SK-N-SH treated with all-trans-retinoic acid at 6 μM for 48 hours (cell line): ENCODE measurements at regions not wholly inside any gene's neighbourhood (a gene's known extent, or its start where the extent isn't known, plus 50 kb on each side); places are given as distances from the start of the nearest gene placed in this dataset.

Source experiments
- ATAC-seq: fragments of 200-7000 bp; cut with Tn5 transposase; 3 replicates; pipeline ENCODE4 v1.9.1; 2020; ENCODE audit warnings: mild to moderate bottlenecking, moderate library complexity
- BACH2 ChIP-seq: fragments of 250-450 bp; sonication (Bioruptor Pico); IDR thresholded peaks from 2 replicates; pipeline ENCODE4 v1.9.0; 2021; ENCODE audit warnings: mild to moderate bottlenecking, borderline replicate concordance
- CSDC2 ChIP-seq: fragments of 250-450 bp; sonication (Bioruptor Pico); IDR thresholded peaks from 2 replicates; pipeline ENCODE4 v1.5.0; 2020; ENCODE audit warnings: mild to moderate bottlenecking, moderate library complexity
- ESRRG ChIP-seq: fragments of 250-450 bp; sonication (Bioruptor Pico); IDR thresholded peaks from 2 replicates; pipeline ENCODE4 v1.6.1; 2021; ENCODE audit warnings: mild to moderate bottlenecking
- GLIS3 ChIP-seq: fragments of 250-450 bp; sonication (Bioruptor Pico); IDR thresholded peaks from 2 replicates; pipeline ENCODE4 v1.5.0; 2020; ENCODE audit warnings: mild to moderate bottlenecking, moderate library complexity
- ISL1 ChIP-seq: fragments of 250-450 bp; sonication (Bioruptor Pico); IDR thresholded peaks from 2 replicates; pipeline ENCODE4 v2.1.2; 2022; ENCODE audit warnings: mild to moderate bottlenecking, moderate library complexity
- OSR1 ChIP-seq: fragments of 250-450 bp; sonication (Bioruptor Pico); IDR thresholded peaks from 2 replicates; pipeline ENCODE4 v1.8.0; 2022; ENCODE audit warnings: moderate library complexity, mild to moderate bottlenecking, inconsistent platforms
- PATZ1 ChIP-seq: fragments of 250-450 bp; sonication (Bioruptor Pico); IDR thresholded peaks from 2 replicates; pipeline ENCODE4 v1.8.0; 2020; ENCODE audit warnings: mild to moderate bottlenecking, moderate library complexity, borderline replicate concordance
- PPARA ChIP-seq: fragments of 250-450 bp; sonication (Bioruptor Pico); IDR thresholded peaks from 2 replicates; pipeline ENCODE4 v1.5.0; 2020; ENCODE audit warnings: mild to moderate bottlenecking, borderline replicate concordance
- RARB ChIP-seq: fragments of 250-450 bp; sonication (Bioruptor Pico); IDR thresholded peaks from 2 replicates; pipeline ENCODE4 v1.8.0; 2021; ENCODE audit warnings: mild to moderate bottlenecking, moderate library complexity
- SNAI2 ChIP-seq: fragments of 250-450 bp; sonication (Bioruptor Pico); IDR thresholded peaks from 2 replicates; pipeline ENCODE4 v1.5.0; 2020; ENCODE audit warnings: mild to moderate bottlenecking, moderate library complexity
- TCF4 ChIP-seq: fragments of 250-450 bp; sonication (Bioruptor Pico); IDR thresholded peaks from 2 replicates; pipeline ENCODE4 v1.8.0; 2021; ENCODE audit warnings: mild to moderate bottlenecking, moderate library complexity, borderline replicate concordance
- TOX ChIP-seq: fragments of 250-450 bp; sonication (Bioruptor Pico); IDR thresholded peaks from 2 replicates; pipeline ENCODE4 v1.8.0; 2021; ENCODE audit warnings: mild to moderate bottlenecking, moderate library complexity, borderline replicate concordance
- ZC3H10 ChIP-seq: fragments of 250-450 bp; sonication (Bioruptor Pico); IDR thresholded peaks from 2 replicates; pipeline ENCODE4 v1.5.1; 2021; ENCODE audit warnings: mild to moderate bottlenecking, moderate library complexity
- ZFP3 ChIP-seq: fragments of 250-450 bp; sonication (Bioruptor Pico); IDR thresholded peaks from 2 replicates; pipeline ENCODE4 v1.5.0; 2020; ENCODE audit warnings: mild to moderate bottlenecking, moderate library complexity
- ZFP30 ChIP-seq: fragments of 450-650 bp; formaldehyde crosslinking; IDR thresholded peaks from 2 replicates; pipeline ENCODE4 v1.5.0; 2022; ENCODE audit warnings: mild to moderate bottlenecking, moderate library complexity
- ZNF565 ChIP-seq: fragments of 450-650 bp; formaldehyde crosslinking; conservative IDR thresholded peaks from 2 replicates; pipeline ENCODE4 v1.5.0; 2020; ENCODE audit warnings: low read depth, mild to moderate bottlenecking, moderate library complexity
- ZNF70 ChIP-seq: fragments of 450-650 bp; formaldehyde crosslinking; IDR thresholded peaks from 2 replicates; pipeline ENCODE4 v1.5.0; 2020; ENCODE audit warnings: mild to moderate bottlenecking, moderate library complexity
- ZNF8 ChIP-seq: fragments of 450-650 bp; formaldehyde crosslinking; IDR thresholded peaks from 2 replicates; pipeline ENCODE4 v1.5.0; 2020; ENCODE audit warnings: mild to moderate bottlenecking, moderate library complexity
- TF ChIP-seq, protein P1 (sequence below): fragments of 250-450 bp; sonication (Bioruptor Pico); IDR thresholded peaks from 2 replicates; pipeline ENCODE4 v1.5.1; 2020; ENCODE audit warnings: low read depth, mild to moderate bottlenecking, moderate library complexity
- TF ChIP-seq, protein P2 (sequence below): fragments of 250-450 bp; sonication (Bioruptor Pico); IDR thresholded peaks from 2 replicates; pipeline ENCODE4 v1.5.1; 2021; ENCODE audit warnings: mild to moderate bottlenecking, moderate library complexity
- TF ChIP-seq, protein P3 (sequence below): fragments of 250-450 bp; sonication (Bioruptor Pico); IDR thresholded peaks from 2 replicates; pipeline ENCODE4 v1.8.0; 2021; ENCODE audit warnings: low read depth, mild to moderate bottlenecking, moderate library complexity, borderline replicate concordance

GRCh38 chr13:89684896-89685295 lies 1662.6 kb upstream of the MIR17HG start:
- ATAC-seq, result no peak
- no peak for TF ChIP-seq ZNF8 (CRISPR knock-in tag)
- no peak for TF ChIP-seq GLIS3 (CRISPR knock-in tag)
- TF ChIP-seq TOX (CRISPR knock-in tag), result no peak
- TF ChIP-seq BACH2 (CRISPR knock-in tag), result no peak
- TF ChIP-seq ZNF70 (CRISPR knock-in tag), result no peak
- TF ChIP-seq ESRRG, result no peak
- no peak for TF ChIP-seq ISL1 (CRISPR knock-in tag)
- TF ChIP-seq RARB (CRISPR knock-in tag), result no peak
- TF ChIP-seq ZFP30 (CRISPR knock-in tag), result no peak
- no peak for TF ChIP-seq OSR1 (CRISPR knock-in tag)
- TF ChIP-seq PPARA (CRISPR knock-in tag), result no peak
- no peak for TF ChIP-seq ZC3H10 (CRISPR knock-in tag)
- TF ChIP-seq SNAI2 (CRISPR knock-in tag), result no peak

DNA sequence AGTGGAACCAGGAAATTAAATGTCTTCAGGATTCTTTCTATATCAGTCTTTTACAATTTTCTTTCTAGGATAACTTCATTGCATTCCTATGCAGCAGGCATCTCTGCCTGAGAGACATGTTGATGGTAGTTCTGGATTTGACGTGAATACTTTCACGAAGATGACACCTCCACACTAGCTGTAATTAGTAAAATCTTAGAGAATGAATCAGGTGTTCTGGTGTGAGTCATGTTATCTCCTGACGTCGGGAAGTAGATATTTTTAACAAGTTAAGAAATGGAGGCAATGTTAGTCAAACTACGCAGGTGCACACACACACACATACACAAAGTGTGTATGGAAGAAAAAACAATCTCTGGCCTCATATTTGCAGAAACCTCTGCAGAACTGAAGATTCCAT lies 1661.3 kb upstream of the MIR17HG start:
- ATAC-seq, result no peak
- TF ChIP-seq, protein P1, sequence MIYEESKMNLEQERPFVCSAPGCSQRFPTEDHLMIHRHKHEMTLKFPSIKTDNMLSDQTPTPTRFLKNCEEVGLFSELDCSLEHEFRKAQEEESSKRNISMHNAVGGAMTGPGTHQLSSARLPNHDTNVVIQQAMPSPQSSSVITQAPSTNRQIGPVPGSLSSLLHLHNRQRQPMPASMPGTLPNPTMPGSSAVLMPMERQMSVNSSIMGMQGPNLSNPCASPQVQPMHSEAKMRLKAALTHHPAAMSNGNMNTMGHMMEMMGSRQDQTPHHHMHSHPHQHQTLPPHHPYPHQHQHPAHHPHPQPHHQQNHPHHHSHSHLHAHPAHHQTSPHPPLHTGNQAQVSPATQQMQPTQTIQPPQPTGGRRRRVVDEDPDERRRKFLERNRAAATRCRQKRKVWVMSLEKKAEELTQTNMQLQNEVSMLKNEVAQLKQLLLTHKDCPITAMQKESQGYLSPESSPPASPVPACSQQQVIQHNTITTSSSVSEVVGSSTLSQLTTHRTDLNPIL (CRISPR knock-in tag), result no peak
- TF ChIP-seq BACH2 (CRISPR knock-in tag), result no peak
- no peak for TF ChIP-seq PATZ1
- TF ChIP-seq, protein P2, sequence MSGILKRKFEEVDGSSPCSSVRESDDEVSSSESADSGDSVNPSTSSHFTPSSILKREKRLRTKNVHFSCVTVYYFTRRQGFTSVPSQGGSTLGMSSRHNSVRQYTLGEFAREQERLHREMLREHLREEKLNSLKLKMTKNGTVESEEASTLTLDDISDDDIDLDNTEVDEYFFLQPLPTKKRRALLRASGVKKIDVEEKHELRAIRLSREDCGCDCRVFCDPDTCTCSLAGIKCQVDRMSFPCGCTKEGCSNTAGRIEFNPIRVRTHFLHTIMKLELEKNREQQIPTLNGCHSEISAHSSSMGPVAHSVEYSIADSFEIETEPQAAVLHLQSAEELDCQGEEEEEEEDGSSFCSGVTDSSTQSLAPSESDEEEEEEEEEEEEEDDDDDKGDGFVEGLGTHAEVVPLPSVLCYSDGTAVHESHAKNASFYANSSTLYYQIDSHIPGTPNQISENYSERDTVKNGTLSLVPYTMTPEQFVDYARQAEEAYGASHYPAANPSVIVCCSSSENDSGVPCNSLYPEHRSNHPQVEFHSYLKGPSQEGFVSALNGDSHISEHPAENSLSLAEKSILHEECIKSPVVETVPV (CRISPR knock-in tag), result no peak
- no peak for TF ChIP-seq ZNF70 (CRISPR knock-in tag)
- TF ChIP-seq TCF4 (CRISPR knock-in tag), result no peak
- no peak for TF ChIP-seq OSR1 (CRISPR knock-in tag)
- no peak for TF ChIP-seq CSDC2 (CRISPR knock-in tag)
- no peak for TF ChIP-seq ISL1 (CRISPR knock-in tag)
- TF ChIP-seq ZFP3 (CRISPR knock-in tag), result no peak

GRCh38 chr13:89687066-89687465 lies 1660.4 kb upstream of the MIR17HG start:
- ATAC-seq, result no peak
- no peak for TF ChIP-seq ZNF565 (CRISPR knock-in tag)
- TF ChIP-seq ZC3H10 (CRISPR knock-in tag), result no peak
- TF ChIP-seq, protein P2 (CRISPR knock-in tag), result no peak
- TF ChIP-seq ZFP3 (CRISPR knock-in tag), result no peak
- TF ChIP-seq OSR1 (CRISPR knock-in tag), result no peak
- TF ChIP-seq ZFP30 (CRISPR knock-in tag), result no peak
- no peak for TF ChIP-seq CSDC2 (CRISPR knock-in tag)
- TF ChIP-seq TCF4 (CRISPR knock-in tag), result no peak
- no peak for TF ChIP-seq ISL1 (CRISPR knock-in tag)
- TF ChIP-seq GLIS3 (CRISPR knock-in tag), result no peak
- TF ChIP-seq, protein P3, sequence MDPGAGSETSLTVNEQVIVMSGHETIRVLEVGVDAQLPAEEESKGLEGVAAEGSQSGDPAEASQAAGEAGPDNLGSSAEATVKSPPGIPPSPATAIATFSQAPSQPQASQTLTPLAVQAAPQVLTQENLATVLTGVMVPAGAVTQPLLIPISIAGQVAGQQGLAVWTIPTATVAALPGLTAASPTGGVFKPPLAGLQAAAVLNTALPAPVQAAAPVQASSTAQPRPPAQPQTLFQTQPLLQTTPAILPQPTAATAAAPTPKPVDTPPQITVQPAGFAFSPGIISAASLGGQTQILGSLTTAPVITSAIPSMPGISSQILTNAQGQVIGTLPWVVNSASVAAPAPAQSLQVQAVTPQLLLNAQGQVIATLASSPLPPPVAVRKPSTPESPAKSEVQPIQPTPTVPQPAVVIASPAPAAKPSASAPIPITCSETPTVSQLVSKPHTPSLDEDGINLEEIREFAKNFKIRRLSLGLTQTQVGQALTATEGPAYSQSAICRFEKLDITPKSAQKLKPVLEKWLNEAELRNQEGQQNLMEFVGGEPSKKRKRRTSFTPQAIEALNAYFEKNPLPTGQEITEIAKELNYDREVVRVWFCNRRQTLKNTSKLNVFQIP (CRISPR knock-in tag), result no peak
- no peak for TF ChIP-seq TOX (CRISPR knock-in tag)
- TF ChIP-seq ZNF70 (CRISPR knock-in tag), result no peak
- TF ChIP-seq, protein P1 (CRISPR knock-in tag), result no peak
- no peak for TF ChIP-seq PPARA (CRISPR knock-in tag)
- no peak for TF ChIP-seq BACH2 (CRISPR knock-in tag)
- TF ChIP-seq, all 23 proteins: peak for 0
